NCI-H82 treated with DMSO at 0.1 percent for 48 hours (cell line): ENCODE measurements at regions not wholly inside any gene's neighbourhood (a gene's known extent, or its start where the extent isn't known, plus 50 kb on each side); places are given as distances from the start of the nearest gene placed in this dataset.

Experiments used
- DNase-seq: peaks from one replicate; lab custom pipeline; 2025; ENCODE audit not compliant: unreplicated experiment; lab: John Stamatoyannopoulos, UW

- no peak for DNase-seq
Measured at GRCh38 chr18:41466436-41467160, 488.4 kb upstream of the PIK3C3 start.

- DNase-seq = no peak
Measured at GRCh38 chr18:41465386-41465785, 489.6 kb upstream of the PIK3C3 start.

DNA sequence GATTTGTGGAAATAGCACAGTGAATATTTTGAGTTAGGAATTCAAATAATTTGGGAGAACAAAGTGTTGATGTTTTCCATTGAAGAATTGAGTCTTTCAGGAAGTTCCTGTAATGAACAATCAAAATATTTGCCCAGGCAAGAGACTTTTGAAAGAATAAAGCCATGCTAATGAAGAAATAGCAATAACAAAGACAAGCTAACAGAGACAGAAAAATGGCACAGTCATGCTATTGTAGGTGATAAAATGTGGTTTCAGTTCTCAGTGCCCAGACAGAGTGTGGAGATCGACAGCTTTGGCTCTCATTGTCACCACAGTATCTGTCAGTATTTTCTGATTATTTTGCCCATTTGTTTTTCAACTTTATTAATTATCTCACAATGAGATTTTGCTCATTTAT is 490.8 kb upstream of the PIK3C3 start:
- DNase-seq = no peak

- no peak for DNase-seq
Measured at GRCh38 chr18:41462946-41463345, 492.1 kb upstream of the PIK3C3 start.

GRCh38 chr18:41461114-41461513 is 493.9 kb upstream of the PIK3C3 start:
- no peak for DNase-seq

DNA sequence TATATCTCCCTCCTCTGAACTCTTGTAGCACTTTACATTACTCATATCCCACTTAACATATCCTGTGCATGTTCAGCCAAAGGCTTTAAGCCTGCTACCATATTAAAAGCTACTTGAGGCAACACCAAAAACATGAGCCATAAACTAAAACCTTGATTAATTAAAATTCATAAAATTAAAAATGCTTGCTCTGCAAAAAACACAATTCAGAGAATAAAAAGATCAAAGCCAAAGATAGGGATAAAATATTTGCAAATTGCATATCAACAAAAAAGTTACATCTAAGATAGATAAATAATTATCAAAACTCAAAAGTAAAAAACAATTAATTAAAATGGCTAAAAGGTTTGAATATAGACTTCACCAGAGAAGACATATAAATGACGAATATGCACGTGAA is 495.4 kb upstream of the PIK3C3 start:
- no peak for DNase-seq

GRCh38 chr18:41458376-41458775 is 496.7 kb upstream of the PIK3C3 start:
- DNase-seq = no peak

DNA sequence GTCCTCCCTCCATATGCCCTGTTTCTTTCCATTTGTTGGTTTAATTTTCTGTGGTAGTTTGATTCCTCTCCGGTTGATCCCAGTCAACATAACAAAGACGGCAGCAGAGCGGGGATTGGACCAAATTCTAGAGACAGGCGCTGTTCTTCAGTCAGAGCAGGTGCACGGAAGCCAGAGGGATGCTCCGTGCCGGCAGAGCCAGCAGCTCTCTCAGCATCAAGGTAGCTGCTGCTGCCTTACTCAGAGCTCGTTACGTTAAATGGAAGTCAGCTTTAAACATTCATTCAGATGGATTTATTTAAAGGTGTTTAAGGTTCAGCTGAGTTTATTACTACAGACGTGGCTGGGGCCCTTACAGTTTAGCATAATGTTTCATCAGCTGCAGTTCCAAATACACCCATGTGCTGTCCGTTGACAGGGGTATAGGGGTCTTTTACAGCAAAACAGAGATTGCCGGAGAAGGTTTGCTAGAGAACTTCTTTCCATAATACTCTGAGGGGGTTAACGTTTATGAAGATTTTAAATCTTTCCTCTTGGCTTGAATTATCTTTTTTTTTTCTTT is 497.2 kb upstream of the PIK3C3 start:
- no peak for DNase-seq

GRCh38 chr18:41456831-41457230 is 498.2 kb upstream of the PIK3C3 start:
- DNase-seq = no peak

DNA sequence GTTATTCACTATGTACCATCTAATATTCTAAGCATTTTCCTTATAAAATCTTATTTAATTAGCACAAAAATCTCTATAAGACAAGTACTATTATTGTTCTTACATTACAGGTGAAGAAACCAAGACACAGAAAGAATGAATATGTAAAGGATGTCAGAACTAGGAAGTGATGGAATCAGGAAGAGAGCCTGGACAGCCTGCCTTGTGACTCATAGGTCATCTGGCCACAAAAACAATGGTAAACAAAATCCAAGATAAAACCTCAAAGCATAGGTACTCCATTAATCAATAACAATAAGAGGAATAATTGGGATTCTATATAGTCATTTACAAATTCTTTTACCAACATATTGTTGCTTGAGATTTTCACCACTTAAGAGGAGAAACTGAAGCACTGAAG is 505.4 kb upstream of the PIK3C3 start:
- DNase-seq = no peak

GRCh38 chr18:41444943-41445342 is 510.1 kb upstream of the PIK3C3 start:
- DNase-seq = no peak

- DNase-seq = no peak
Measured at GRCh38 chr18:41436772-41437171, 518.3 kb upstream of the PIK3C3 start.

DNA sequence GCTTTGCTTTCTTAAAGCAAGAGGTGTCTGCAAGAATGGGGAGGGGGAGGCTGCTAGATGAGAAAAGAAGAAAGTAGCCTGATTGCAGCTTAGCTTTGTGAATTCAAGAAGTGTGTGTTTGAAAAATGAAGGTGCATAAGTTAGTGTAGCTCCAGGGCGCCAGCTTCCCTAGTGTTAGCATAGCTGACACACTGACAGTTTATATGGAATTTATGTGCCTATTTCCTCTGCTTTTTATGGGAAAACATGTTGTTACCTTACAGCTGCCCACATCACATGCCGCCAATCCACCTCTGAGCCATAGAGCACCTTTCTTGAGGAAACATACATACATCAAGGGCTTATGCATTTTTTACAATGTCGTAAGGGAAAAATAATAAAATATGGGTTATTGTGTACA is 536.4 kb upstream of the PIK3C3 start:
- no peak for DNase-seq

- DNase-seq = no peak
Measured at GRCh38 chr18:41416044-41416443, 539.0 kb upstream of the PIK3C3 start.

DNA sequence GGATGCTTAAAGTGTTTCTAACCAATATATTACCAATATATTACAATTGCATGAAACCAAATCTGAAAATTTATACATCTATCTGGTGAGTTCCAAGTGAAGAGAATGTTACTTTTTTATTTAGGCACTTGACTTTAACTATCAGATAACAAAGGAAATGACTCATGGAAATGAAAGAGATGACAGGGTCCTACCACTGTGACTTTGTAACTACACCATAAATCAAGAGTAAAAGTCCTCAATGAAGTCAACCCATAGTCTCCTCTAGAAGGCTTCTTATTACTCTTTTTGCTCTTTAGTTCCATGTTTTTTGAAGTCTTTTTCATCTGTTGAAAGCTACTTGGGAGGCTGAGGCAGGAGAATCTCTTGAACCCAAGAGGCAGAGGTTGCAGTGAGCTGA is 545.0 kb upstream of the PIK3C3 start:
- no peak for DNase-seq

DNA sequence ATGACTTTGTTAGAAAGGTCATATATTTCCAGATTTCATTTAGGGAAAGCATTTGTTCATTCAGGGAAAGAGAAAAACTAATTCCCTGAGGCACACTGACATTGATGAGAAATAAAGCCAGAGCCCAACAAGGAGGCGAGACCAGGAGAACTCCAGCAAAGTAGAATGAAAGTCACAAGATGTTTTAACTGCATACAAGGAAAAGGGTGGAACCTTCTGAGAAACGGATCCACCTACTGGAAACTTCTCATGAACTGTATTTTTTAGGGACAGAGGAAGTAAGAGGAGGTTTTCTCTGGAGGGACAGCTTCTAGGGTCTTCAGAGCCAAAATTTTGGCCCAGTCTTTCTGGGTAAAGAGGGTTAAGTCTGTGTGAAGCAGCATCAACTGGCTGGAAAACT is 548.2 kb upstream of the PIK3C3 start:
- no peak for DNase-seq

- no peak for DNase-seq
Measured at GRCh38 chr18:41396861-41397260, 558.2 kb upstream of the PIK3C3 start.

DNA sequence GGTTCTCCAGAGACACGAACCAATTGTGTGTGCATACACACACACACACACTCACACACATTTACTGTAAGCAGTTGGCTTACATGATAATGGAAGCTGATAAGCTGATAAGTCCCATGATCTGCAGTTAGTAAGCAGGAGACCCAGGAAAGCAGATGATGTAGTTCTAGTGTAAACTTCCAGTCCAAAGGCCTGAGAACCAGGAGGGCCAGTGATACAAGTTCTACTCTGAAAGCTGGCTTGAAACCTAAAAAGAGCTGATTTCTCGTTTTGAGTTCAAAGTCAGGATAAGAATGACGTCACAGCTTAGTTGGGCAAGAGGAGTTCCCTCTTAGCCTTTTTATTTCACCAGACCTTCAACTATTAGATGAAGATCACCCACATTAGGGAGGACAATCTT is 558.8 kb upstream of the PIK3C3 start:
- DNase-seq = peak; percentile 25

GRCh38 chr18:41395695-41396094 is 559.3 kb upstream of the PIK3C3 start:
- DNase-seq = no peak

DNA sequence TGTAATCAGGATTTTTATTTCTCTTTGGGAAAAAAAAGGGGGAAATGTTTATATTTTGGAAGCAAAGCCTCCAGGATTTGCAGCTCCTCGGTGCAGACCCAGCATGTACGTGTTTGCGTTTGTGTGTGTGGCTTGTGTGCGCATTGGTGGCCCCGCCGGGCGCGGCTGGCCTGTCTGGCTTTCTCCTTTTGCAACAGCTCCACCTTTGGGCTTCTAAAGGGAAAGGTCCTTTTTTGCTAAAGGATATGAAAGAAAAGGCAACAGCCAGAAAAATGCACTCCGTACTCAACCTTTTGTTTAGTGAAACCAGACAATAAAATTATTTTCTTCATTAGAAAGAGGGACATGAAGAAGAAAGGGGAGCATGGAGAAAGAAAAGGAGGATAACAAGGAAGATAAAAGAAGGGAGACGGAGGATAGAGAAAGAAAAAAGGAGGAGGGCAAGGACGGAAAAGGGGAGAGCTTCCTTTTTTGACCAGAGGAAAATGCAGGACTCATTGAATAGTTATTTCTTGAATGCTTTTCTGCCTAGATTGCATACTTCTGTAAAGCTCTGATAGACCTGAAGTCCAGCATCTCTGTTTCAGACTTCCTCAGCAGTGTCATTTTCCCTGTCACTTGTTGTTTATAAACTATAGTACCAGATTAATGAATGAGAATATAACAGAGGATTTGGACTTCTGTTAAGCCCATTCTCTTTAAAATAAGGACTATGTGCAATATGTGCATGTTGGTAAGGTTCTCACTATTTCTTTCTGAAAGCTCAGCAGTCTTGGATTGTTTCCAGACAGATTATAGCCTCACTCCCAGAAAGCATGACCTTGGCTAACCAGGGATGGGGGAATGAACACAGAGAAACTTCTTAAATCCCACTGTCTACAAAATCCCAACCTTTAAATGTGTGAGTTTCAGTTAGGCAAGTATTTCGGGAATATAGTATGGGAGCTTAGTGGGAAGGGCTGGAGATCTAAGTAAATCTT is 563.1 kb upstream of the PIK3C3 start:
- DNase-seq = peak; percentile 50

GRCh38 chr18:41390309-41390708 is 564.7 kb upstream of the PIK3C3 start:
- no peak for DNase-seq

GRCh38 chr18:41378598-41378997 is 576.4 kb upstream of the PIK3C3 start:
- DNase-seq = no peak
